ENCODE measurements at regions not wholly inside any gene's neighbourhood (a gene's known extent, or its start where the extent isn't known, plus 50 kb on each side); places are given as distances from the start of the nearest gene placed in this dataset.

- Histone ChIP-seq H3K27me3 (ENCODE audit: control insufficient read depth in 1 of 2, insufficient read depth in 2 of 2, low read length in 2 of 2) (no peaks in the 10 kb centered on the region), H3K9me3 (ENCODE audit: low read length) (peaks cover 20% of the 10 kb centered on the region), H3K9ac (ENCODE audit: insufficient read depth, low read depth, low read length) (no peak overlapping the region), H3K4me2 (ENCODE audit: low read depth, low read length) (no peak overlapping the region), H3K4me1 (ENCODE audit: insufficient read depth, low read length) (no peaks in the 10 kb centered on the region), H3K36me3 (replicated peaks in 1 of 2; ENCODE audit: control insufficient read depth in 1 of 2, insufficient read depth in 2 of 2, low read length in 2 of 2) (no peaks in the 10 kb centered on the region), H3K27ac (ENCODE audit: extremely low read length, insufficient read depth, low read length) (no peak overlapping the region), H2AFZ (ENCODE audit: low read length) (no peak overlapping the region), H3K79me2 (ENCODE audit: insufficient read depth, low read length) (no peaks in the 10 kb centered on the region), H4K20me1 (ENCODE audit: insufficient read depth, low read length) (no peaks in the 10 kb centered on the region), H3K4me3 (replicated peaks in 1 of 3; ENCODE audit: insufficient read depth in 1 of 3, low read depth in 2 of 3, low read length in 3 of 3) (no peak overlapping the region)
- ChIA-PET CTCF (ENCODE audit: low intra/inter-chr PET ratio, low total read pairs) (no interaction called here), POLR2A (no interaction called here)
- ATAC-seq = no peak
- FAIRE-seq = no peak
- DNase-seq (ENCODE audit: low spot score) = no peak
- BruUV-seq (replicated peaks) = no TSS peak
- in situ Hi-C loops (cut with HindIII; ENCODE audit: extremely low pct_ligation_motif_present, low pct_unique_long_range_greater_than_20kb) (no loop called here), intact Hi-C loops (cut with micrococcal nuclease; ENCODE audit: unreplicated experiment) (no loop called here)
- TF ChIP-seq ZNF33B (CRISPR knock-in tag; IDR thresholded peaks at IDR 0.05) (no peak), RFX5 (IDR thresholded peaks at IDR 0.05; ENCODE audit: low read depth, low read length) (no peak), HMG20B (CRISPR knock-in tag; conservative IDR thresholded peaks at IDR 0.05) (no peak), AHDC1 (CRISPR knock-in tag; IDR thresholded peaks at IDR 0.05; ENCODE audit: borderline replicate concordance) (no peak), ZNF263 (CRISPR knock-in tag; IDR thresholded peaks at IDR 0.05) (no peak), KLF9 (CRISPR knock-in tag; IDR thresholded peaks at IDR 0.05; ENCODE audit: low read depth) (no peak), NFYC (CRISPR knock-in tag; IDR thresholded peaks at IDR 0.05) (no peak), ZNF180 (CRISPR knock-in tag; IDR thresholded peaks at IDR 0.05; ENCODE audit: borderline replicate concordance, low read depth) (no peak), TOE1 (CRISPR knock-in tag; IDR thresholded peaks at IDR 0.05) (no peak), ZNF709 (CRISPR knock-in tag; IDR thresholded peaks at IDR 0.05) (no peak), SOX5 (CRISPR knock-in tag; IDR thresholded peaks at IDR 0.05; ENCODE audit: borderline replicate concordance) (no peak), POLR2A (IDR thresholded peaks at IDR 0.05; ENCODE audit: insufficient read depth in 1 of 2, low read depth in 2 of 2, low read length in 2 of 2) (no peak), CBX5 (CRISPR knock-in tag; IDR thresholded peaks at IDR 0.05; ENCODE audit: borderline replicate concordance) (no peak), PRDM4 (CRISPR knock-in tag; IDR thresholded peaks at IDR 0.05; ENCODE audit: borderline replicate concordance) (no peak), HDAC1 (CRISPR knock-in tag; IDR thresholded peaks at IDR 0.05) (no peak), SNAPC5 (CRISPR knock-in tag; IDR thresholded peaks at IDR 0.05; ENCODE audit: borderline replicate concordance) (no peak), ATF1 (CRISPR knock-in tag; IDR thresholded peaks at IDR 0.05) (no peak), ZNF629 (CRISPR knock-in tag; conservative IDR thresholded peaks at IDR 0.05) (no peak)
- WGBS (ENCODE audit: low lambda C conversion rate) = 3% methylated on average over 1 of the region's 1 CpG
Measured at GRCh38 chr1:115572710-115573109, 69.1 kb upstream of the VANGL1 start.

All from HepG2 (cell line).